ENCODE measurements at regions not wholly inside any gene's neighbourhood (a gene's known extent, or its start where the extent isn't known, plus 50 kb on each side); places are given as distances from the start of the nearest gene placed in this dataset.
"Not testable (repeated sequence)": the region's sequence is repeated elsewhere in the genome, so short reads cannot be mapped to it uniquely, and the experiment has no call there.

DNA sequence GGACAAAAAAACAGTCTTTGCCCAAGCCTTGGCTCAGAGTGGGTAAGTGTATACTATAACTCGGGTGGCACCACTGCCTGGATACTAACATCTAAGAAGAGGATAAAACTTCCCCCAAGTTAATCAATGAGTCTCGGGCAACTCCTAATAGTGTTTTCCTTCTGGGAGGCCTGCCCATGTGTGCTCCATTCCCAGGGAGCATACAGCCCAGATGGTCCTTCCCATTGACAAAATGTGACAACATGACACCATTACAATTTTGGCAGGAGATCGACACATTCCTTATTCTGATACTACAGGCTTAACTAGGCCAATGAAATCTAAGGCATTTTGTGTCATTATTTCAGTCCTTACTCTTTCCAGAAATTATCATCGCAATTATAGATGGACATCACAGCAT is 52.7 kb upstream of the CRIM1 start:
- DNase-seq, result no peak

DNA sequence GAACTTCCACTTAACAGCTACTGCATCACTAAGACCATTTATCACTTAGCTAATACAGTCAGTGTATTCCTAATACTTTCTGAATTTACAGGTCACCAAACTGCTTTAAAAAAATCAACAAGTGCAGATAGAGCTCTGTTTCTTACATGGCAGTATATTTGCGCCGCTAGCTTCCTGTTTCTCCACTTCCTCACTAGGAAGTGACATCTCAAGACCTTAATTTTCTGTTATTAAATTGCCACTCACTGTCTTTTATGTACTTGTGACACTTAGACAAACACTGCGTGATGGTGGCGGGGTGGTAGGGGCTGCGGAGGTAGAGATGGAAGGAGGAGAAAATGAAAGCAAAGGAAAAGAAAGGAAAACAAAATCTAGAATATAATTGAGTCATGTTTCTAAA is 53.7 kb upstream of the CRIM1 start:
- no peak for DNase-seq

DNA sequence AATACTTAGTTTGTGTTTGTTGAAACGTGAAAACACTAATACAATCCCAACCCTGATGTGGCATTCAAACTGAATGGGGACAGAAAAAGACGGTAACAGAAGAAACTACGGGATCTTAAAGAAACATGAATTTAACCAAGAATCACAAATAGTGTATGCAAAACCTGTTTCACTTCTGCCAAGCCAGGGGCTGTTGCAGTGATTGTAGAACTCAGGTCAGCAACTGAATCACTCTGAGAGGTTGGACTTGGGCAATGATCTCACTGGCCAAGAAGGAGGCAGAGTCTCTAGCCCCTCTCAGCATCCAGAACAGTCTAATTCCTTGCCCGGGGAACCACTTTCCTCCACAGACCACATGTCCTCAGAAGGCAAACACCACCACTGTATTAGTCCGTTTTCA is 54.9 kb upstream of the CRIM1 start:
- no peak for DNase-seq

DNA sequence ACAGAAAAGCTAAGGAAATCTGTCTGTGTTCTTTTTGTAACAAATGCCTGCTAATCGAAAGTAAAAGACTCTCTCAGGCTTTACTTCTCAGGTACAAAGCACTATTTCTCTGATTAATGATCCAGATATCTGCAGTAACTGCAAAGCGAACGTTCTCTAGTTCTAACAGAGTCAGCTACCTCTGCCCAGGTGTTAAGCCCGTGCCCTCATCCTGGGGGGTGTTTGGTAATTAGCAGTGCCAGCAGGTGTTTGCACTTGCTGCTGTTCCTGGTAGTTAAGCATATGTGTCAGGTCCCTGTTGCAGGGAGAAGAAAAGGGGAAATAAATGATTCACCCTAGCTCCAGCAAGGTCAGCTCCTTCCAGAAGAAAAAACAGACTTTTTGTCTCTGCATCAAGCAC is 58.8 kb upstream of the CRIM1 start:
- DNase-seq, result no peak

DNA sequence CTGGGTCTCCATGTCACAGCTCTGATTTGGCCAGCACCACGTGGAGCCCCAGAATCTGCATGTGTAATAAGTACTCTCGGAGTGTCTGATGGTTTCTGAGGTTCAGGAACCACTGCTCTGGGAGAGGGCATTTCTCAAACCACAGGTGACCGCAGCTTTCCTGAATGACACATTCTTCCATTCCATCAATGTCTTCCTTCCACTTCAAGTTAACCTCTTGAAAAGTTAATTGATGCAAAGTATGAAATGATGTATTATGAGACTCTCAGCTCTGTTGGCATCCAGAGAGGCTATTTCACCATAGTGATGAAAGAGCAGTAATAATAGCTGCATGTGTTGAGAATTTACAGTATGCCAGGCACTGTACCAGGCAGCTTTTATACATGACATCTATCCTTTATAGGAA is 61.3 kb upstream of the CRIM1 start:
- no peak for DNase-seq

DNA sequence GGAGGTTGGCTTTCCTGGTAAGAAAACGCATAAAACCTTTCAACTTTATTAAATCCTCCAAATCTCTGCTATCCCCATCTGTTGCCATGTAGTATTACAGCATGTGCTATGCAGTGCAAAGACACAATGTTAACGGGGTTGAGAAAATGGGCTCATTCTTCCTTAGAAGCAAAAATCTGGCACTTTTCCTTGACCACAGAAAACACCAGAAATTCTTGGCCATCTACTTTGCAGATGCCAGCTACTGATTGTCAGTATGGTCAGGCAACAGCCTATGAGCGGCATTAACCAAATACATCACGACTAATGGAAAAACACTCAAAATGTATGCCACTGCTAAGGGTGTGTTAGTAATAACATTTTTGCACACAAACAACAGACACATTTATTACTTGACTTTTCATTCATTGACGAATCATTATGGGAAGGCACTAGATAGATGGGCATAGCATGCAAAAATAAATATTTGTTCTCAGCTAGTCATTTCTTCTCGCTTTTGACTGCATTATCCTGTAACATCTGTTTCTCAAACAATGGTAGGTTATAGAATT is 65.2 kb upstream of the CRIM1 start:
- no peak for DNase-seq

DNA sequence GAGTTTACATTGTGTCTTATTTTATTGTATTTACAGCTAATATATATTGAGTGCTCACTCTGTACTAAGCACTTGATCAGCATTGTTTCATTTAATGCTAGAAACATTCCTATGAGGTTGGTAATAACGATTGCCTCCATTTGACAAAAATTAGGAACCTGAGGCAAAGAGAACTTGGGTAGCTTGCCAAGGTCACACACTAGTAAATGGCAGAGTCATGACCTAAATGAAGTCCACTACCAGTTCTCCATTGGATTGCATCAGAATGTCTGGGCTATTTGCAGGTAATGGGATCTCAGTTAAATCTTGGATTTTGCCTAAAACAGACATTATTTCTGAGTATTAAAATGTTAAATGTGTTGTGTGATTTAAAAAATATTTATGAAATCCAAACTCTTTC is 65.8 kb upstream of the CRIM1 start:
- DNase-seq, result no peak

DNA sequence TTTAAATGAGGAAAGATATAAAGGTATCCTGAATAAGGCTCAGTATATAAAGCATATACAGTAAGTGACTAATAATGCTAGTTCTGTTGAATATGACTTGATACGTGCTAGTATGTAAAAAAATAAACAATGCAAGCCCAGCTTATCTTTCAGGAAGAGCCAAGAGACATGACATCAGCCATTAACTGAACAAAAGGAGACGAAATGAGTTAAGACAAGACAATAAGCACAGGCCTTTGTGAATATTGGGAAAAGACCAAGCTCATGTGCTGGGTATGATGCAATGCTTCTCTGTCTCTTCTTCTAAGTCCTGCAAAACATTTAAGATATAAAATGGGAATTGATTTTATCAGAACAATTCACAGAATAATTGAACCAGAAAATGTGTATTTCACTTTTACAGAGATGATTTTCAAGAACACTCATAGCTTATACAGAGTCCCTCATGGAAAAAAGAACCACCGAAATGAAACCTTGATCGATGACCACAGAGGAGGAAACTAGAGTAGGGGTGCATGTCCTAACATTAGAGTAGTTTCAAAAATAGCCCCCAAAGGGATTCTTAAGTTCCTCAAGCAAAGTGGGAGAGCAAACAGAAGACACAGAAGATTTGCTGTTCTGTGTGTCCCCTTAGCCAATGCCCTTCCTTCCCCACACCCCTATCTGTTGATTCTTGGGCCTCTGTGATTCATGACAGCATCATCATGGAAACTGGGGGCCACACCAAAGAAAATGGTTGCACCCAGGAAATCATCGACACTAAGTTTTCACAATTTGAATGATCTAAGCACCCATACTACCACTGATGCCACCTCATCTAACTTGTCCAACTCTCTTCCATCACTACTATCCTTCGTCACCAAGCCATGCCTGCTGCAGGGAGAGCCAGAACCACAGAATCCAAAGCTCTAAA is 68.0 kb upstream of the CRIM1 start:
- no peak for DNase-seq

DNA sequence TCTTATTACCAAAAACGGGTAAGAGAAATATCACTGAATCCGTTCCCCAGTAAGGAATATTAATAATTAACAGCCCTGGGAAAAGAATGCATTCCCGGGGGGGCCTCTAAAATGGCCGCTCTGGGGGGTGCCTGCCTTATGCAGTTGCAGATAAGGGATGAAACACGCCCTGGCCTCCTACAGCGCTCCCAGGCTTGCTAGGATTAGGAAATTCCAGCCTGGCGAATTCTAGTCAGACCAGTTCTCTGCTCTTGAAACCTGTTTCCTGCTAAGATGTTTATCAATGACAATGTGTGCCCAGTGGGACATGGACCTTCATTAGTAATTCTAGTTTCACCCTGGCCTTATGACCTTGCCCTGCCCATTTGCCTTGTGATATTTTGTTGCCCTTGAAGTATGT is 76.1 kb upstream of the CRIM1 start:
- not testable (repeated sequence) for DNase-seq

DNA sequence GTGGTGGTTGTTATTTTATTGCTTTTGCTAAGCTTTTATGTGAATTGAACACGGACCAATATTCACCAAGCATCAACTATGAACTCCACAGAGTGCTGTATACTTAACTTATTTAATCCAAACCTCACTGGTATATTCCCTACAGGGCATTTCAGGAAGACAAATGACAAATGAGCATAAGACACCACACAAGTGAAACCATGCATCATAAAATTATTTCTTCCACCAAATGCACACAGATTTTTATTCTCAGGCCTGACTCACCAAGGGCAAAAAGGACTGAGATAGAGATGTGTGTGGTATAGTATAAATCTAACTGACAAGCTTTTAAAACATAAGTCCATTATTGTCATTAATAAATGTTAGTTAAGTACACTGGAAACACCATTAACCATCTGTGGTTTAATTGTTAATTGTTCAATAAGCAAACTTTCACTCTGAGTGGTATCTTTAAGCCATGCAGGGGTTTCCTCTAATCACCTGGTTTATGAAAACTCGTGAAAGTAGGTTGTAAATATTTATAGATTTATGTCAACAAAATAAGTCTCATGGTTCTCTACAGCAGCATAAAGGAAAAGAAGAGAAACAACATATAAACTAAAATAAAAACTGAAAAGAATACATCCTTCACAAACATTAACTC is 77.6 kb upstream of the CRIM1 start:
- no peak for DNase-seq

DNA sequence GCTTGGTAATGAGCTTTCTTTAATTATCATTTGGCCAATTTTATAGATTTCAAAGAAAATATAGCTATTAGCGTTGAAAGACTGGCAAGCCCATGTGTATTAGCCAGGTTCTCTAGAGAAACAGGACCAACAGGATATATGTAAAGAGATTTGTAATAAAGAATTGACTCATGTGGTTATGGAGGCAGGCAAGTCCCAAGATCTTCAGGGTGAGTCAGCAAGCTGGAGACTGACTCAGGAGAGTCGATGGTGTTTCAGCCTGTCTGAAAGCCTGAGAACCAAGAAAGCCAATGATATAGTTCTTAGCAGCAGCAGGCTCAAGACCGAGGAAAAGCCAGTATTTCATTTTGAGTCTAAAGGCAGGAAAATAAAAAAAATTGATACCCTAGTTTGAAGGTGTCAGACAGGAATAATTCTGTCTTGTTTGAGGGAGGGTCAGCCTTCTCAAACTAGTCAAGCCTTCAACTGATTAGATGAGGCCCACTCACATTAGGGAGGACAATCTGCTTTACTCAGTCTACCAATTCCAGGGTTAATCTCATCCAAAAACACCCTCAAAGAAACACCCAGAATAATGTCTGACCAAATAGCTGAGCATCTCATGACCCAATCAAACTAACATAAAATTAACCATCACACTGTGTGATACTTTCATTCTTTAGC is 78.3 kb upstream of the CRIM1 start:
- DNase-seq, result no peak

DNA sequence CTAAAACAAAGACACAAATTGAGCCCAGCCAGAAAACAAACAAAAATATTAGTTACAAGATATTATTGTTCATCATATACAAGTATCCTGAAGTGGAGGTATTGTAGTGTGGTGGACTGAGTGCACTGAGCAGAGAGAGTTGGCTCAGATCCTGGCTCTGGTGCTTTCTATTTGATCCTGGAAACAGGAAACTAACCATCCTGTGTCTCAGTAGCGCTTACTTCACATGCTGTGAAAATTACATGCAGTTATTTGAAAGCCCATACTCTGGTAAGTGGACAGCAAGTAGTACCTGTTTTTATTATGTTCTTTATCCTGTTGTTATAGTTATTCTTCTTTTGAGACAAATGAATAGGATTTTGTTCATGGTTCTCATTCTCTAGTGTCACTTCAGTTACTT is 84.3 kb upstream of the CRIM1 start:
- no peak for DNase-seq

DNA sequence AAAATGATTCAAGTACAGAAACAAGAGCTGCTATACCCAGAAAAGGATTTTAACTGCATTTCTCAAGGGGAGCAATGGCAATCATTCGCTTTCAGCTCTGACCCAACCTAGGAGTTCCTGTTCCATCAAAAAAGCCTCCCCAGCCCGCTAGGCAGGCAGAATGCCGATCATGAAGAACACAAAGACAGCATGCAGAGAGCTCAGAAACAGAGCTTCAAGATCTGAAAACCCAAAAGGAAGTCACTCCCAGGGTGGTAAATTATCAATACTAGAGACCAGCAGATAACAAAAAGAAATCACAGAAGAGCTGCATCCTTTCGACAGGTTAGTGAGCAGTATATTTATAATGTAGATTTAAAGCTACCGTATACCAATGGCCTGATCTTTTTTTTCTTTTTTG is 84.8 kb upstream of the CRIM1 start:
- no peak for DNase-seq

DNA sequence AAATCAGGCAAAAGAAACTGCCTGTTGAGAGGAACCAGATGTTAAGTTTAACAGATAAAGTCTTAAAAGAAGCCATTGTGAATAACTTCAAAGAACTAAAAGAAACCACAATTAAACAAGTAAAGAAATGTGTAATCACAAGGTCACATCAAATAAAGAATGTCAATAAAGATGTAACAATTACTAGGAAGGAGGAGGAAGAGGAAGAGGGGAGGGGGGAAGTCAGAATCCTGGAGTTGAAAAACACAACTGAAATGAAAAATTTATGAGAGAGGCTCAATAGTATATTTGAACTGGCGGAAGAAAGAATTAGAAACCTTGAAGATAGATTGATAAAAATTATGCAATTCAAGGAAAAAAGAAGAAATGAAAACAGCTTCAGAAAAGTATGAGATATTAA is 88.4 kb upstream of the CRIM1 start:
- no peak for DNase-seq

DNA sequence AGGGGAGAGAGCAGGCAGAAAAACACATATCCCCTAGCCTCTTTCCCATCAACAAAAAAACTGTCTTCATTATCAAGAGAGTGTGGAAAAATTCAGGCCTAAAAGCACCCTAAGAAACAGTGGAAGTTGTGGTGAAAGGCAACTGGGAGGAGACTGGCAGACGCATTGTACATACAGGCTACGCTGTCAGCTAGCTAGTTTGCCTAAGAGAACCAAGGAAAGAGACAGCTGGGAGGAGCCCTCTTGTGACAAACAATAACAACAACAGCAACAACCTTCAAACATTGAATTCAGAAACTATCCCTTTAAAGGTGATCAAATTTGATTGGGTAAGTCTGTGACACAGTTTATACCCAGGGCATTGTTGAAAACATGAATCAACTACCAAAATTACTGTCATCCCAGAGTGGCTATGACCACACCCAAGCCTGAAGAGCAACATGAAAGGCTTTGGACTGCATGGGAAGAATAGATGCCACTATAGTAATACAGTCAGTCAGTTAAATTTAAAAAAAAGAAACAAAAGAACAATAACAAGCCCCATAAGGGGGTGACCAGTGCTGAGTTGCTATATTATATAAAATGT is 88.9 kb upstream of the CRIM1 start:
- DNase-seq, result no peak

DNA sequence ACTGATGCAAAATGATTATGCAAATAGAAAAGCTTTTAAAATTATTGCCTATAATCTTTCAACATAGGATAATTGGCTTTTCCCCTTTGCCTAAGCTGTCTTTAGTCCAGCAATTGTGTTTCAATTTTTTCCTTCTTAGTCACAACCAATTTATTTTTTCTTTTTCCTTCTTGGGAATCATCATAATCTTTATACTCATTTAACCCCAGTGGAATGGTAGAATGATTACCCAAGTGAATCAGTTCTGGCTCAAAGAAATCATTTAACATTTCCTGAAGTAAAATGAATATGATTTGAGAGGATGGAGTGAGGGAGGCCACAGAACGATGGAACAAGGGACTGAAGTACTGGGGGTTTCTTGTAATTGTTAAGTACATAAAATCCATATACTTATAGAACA is 93.0 kb upstream of the CRIM1 start:
- no peak for DNase-seq

DNA sequence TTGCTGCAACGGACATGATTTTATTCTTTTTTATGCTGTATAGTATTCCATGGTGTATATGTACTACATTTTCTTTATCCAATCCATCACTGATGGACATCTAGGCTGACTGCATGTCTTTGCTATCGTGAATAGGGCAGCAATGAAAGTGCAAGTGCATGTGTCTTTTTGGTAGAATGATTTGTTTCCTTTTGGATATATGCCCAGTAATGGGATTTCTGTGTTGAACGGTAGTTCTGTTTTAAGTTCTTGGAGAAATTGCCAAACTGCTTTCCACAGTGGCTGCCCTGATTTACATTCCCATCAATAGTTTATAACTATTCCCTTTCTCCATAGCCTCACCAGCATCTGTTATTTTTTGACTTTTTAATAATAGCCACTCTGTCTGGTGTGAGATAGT is 99.7 kb upstream of the CRIM1 start:
- no peak for DNase-seq

DNA sequence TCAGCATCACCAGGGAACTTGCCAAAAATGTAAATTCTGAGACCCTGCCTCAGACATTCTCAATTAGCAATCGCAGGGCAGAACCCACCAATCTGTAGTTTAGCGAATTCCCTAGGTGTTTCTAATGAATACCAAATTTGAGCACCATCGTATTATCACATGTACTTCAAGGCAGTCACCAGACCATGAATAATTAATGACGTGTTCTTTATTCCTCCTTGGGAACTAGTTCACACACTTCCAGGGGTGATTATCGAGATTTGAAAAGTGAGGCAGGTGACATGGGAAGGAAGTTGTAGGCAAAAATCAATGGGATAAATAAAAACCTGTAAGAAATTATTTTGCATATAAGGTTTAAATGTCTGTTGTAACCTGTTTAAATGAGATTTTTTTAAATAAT is 102.5 kb upstream of the CRIM1 start:
- DNase-seq, result no peak

DNA sequence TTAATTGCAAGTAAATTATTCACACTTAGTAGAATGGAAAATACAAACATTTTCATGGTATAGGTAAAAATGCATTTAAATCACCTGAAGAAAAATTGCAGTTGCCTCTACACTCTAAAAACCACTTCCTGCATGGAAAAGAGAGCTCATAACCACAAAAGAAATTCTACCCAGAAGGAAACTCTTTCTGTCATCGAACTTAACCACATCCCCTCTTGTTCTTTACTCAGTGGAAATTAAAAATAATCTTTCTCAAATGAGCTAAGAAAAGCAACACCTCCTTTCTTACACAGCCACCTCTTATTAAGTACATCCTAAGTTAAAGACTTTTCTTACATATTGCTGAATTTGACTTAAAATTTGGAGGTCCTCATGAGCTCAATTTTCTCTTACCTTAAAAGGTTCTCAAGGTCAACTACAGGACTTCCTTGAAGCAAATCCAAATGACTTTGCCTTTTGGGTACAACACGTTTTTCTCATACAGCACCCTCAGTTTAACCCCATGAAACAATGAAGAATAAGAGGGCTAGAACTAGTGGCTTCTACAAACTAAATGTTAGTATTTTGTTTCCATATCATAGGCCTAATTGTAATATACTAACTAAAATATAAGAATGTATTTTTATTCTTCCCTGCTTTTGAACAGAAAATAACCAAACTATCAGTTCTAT is 109.1 kb upstream of the CRIM1 start:
- DNase-seq, result no peak

DNA sequence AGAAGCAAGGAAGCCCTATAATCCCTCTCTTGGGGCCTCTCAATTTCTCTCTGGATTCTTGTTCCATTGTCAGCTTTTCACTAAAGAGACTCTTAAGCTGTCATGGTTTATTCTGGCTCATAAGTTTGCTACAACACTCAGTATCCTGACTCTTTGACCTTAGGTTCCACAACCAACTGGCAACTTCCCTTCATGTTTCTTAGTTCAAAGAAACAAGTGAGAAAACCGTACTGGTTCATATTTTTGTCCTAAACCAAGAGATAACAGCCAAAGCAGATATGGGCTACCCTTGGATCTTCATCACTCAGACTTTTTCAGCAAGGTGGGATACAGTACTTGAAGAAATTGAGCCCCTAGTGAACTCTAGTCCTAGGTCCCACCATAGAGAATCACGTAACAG is 109.9 kb upstream of the CRIM1 start:
- no peak for DNase-seq

DNA sequence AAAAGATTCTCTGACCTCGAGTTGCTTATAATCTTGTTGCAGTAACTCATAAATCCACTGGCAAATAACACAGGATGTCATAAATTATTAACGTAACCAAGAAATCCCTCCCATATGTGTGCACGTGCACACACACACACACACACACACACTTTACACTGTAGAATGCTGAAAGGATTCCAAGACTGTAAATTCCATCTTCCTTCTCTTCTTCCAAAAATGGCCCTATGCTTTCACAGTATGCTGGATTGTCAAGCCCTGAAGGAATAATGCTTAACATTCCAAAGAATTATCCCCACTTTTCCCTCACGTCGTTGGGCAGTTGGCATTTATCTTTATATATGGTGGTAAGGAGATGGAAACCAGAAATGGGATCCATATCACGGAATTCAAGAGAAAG is 117.5 kb upstream of the CRIM1 start:
- DNase-seq, result no peak

DNA sequence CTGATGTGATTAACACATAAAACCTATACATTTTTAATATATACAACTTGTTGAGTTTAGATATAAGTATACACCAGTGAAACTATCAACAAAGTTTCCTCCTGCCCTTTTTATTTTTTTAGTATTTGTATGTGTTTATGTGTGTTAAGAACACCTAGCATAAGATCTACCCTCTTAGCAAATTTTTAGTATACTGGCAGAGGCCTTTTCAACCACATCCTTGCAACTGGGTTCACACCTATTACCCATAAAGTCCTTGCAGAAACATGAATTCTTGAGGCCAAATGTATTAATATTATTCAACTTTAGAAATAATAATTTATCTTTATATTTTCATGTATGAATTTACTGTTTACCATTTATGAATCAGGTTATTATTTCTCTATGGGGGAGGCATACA is 119.7 kb upstream of the CRIM1 start:
- no peak for DNase-seq

DNA sequence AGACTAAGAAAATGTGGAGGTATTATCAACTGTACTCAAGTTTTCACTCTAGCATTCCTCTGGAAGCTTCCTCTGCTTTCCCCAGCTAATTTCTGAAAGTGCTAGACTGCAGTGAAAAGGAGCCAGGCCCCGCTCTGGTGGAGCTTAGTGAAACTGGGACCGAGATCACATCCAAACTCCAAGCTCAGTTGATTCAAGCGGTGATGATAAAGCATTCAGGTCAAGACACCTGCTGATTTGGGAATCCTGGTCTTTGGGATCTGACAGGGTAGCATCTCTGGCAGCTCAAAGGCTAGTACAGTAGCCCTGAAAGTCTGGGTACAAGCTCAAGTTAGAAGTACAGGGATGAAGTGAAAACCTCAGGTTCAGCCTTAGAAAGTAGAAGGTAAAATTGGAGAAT is 120.2 kb upstream of the CRIM1 start:
- DNase-seq, result no peak

Measured in inflammatory macrophage treated with lipopolysaccharide for 1 hour (primary cell).